Muscle layer of colon (tissue), 2 donors: ENCODE measurements at regions not wholly inside any gene's neighbourhood (a gene's known extent, or its start where the extent isn't known, plus 50 kb on each side); places are given as distances from the start of the nearest gene placed in this dataset.

Experiments used
- H3K27ac ChIP-seq: one replicate; pipeline ENCODE4 v1.7.0; 2013; ENCODE audit warnings: low read depth, mild to moderate bottlenecking, low read length, moderate library complexity
- H3K27me3 ChIP-seq, 2 donors: one replicate each; pipeline ENCODE4 v1.7.0; 2013; ENCODE audit warnings: low read length in 2 of 2, mild to moderate bottlenecking in 2 of 2; ENCODE audit not compliant: insufficient read depth in 2 of 2, control insufficient read depth in 1 of 2
- H3K36me3 ChIP-seq: one replicate; pipeline ENCODE4 v1.7.0; 2013; ENCODE audit warnings: mild to moderate bottlenecking, low read length; ENCODE audit not compliant: insufficient read depth
- H3K4me1 ChIP-seq: one replicate; pipeline ENCODE4 v1.7.0; 2013; ENCODE audit warnings: mild to moderate bottlenecking, low read length; ENCODE audit not compliant: insufficient read depth
- H3K4me3 ChIP-seq, 2 donors: one replicate each; pipeline ENCODE4 v1.7.0; 2013; ENCODE audit warnings: low read length in 2 of 2, low read depth in 1 of 2, mild to moderate bottlenecking in 1 of 2, moderate library complexity in 1 of 2
- H3K9ac ChIP-seq: one replicate; pipeline ENCODE4 v1.7.0; 2013; ENCODE audit warnings: low read length
- H3K9me3 ChIP-seq: one replicate; pipeline ENCODE4 v1.7.0; 2013; ENCODE audit warnings: mild to moderate bottlenecking, low read length
- donor health status: abdominal sarcoma.
- donor health status: Adenocarcinoma of cecum.

DNA sequence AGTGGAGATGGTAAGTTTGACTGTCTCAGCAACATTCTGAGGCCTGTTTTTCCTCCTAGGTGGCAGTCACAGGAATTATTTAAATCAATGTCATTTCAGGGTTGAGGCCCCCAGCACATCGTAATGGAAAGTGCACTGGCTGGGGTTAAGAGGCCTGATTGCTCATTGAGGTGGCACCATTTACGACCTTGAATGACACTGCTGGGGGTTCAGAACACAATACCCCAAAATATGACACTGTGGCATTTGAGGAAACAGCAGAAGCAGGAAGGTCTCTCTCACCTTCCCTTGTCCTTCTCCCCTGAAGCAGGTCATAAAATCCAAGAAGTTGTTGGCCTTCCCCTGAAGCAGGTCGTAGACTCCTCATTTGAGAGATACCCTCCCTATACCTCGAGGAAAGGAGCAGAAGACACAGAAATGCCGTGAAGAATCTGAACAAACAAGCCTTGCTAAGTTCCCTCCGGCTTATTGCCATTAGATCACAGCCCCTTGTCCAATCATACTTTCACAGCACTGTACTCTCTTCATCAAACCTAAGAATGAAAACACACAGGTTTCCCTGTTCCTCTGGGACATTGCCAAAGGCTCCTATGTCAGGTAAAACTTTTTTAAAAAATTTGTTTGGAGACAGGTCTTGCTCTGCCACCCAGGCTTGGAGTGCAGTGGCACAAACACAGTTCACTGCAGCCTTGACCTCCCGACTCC is 71.3 kb downstream of the S1PR1 start:
- Histone ChIP-seq H3K27me3 (no peaks in the 10 kb centered on the region), H3K4me3 (no peak overlapping the region), H3K9ac (no peak overlapping the region), H3K36me3 (no peaks in the 10 kb centered on the region), H3K27ac (no peak overlapping the region), H3K9me3 (no peaks in the 10 kb centered on the region), H3K4me1 (peaks cover 7% of the 10 kb centered on the region)

DNA sequence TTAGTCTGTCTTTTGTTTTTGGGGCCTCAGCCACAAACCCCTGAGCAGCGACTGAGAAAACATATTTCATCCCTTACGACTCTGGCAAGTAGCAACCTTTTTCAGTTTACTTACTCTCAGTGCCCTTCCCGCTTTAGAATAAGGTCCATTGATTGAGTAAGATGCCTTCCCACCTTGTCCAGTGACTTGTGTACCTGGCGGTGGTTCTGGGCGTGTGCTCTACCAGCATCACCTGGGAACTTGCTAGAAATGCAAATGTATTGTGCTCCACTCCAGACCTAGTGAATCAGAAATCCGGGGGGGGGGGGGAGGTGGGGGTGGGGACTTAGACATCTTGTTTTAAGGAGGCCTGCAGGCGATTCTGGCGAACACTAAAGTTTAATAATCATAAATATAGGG is 72.1 kb downstream of the S1PR1 start:
- Histone ChIP-seq H3K4me3 (no peak overlapping the region), H3K9me3 (no peaks in the 10 kb centered on the region), H3K27me3 (no peaks in the 10 kb centered on the region), H3K4me1 (peaks cover 7% of the 10 kb centered on the region), H3K36me3 (no peaks in the 10 kb centered on the region), H3K27ac (no peak overlapping the region), H3K9ac (no peak overlapping the region)

DNA sequence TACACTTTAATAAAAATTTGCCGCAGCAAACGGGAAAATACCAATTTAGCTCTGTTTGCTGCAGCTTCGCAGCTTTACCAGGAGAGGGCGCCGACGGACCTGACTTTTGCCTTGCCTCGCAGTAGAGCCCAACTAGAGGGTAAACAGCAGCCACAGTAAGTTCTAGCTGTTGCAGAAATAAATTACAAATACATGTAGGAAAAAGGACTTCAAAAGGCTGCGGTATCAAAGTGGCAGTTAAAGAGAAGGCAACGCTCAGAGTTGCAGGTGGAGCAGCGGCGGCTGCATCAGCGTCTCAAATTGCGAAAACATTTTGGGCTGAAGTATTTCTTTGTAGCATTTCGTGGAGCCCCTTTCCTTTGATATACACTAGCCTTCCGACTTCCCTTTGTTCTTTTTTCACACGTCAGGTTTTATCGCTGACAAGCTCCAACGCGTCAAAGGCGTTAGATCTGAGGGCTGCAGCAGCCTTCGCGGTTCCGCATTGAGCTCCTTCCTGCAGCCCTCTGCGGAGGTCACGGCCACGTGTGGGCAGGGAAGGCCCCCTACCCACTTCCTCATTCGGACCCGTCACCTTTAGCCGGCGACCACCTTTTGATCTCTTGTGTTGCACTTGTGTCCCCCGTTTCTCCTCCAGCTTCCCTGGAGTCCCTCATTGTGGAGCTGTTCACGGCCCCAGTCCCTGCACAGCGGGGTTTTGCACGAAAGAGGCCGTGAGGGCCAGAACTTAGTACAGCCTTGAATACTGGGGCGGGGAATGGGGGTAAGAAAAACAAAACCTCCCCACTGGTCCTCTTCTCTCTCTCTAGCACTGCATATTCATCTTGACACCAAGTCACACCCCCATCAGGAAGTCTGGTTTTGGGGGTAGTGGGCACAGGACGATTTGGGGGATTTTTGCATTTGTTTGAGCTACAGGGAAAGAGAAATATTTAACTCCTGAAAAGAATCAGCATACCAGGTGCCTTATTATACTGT is 72.8 kb downstream of the S1PR1 start:
- H3K4me3 ChIP-seq: peak overlapping the region in 1 of 2 donors; percentile 73
- H3K4me1 ChIP-seq: peaks cover 7% of the 10 kb centered on the region
- H3K27me3 ChIP-seq: no peaks in the 10 kb centered on the region
- H3K36me3 ChIP-seq: no peaks in the 10 kb centered on the region
- H3K9ac ChIP-seq: no peak overlapping the region
- no peak overlapping the region for H3K27ac ChIP-seq
- no peaks in the 10 kb centered on the region for H3K9me3 ChIP-seq

DNA sequence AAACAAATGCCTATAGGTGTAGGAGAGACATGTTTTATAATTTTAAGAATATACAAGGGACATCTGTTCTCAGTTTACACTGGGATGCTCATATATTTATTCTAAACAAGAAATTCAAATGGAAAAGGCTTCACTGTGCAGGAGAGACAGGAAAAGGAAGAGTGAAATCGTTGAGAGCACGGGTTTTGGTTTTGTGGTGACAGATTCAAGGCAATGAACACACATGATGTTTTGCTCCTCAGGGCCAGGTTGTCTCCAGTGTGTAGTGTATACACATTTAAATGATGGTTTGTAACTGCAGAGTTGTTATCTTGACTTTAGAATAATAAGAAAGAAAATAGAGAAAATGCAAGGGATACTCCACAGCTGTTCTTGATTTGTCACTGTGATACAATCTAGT is 73.7 kb downstream of the S1PR1 start:
- Histone ChIP-seq H3K27ac (no peak overlapping the region), H3K36me3 (no peaks in the 10 kb centered on the region), H3K9ac (no peak overlapping the region)

DNA sequence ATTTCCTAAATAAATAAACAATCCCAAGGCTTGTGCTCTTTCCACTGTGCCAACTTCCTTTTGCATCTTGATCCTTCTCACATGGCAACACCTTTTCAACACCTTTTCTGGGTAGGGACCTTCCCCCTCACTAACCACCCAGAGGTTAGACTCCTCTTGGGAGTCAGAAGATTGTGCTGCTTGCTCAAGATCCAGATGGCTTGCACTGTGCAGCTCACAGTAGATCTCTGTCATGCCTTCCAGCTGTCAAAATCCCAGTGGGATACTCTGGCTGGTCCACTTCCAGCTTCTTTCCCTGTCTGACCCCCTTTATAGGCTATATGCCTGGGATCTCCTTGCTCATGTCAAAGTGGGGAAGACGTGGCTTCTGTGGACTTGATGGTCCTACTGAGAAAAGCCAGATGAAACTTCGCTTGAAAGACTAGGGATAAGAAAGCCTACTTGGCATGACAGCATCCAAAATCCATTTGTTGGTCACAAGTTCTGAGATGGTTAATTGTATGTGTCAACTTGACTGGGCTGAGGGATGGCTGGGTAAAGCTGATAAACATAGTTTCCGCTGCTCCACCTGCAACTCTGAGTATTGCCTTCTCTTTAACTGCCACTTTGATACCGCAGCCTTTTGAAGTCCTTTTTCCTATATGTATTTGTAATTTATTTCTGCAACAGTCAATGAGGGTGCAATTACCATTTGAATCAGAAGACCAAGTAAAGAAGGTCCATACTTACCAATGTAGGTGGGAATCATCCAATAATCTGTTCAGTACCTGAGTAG is 74.5 kb downstream of the S1PR1 start:
- Histone ChIP-seq H3K27ac (no peak overlapping the region), H3K4me3 (no peak overlapping the region), H3K27me3 (no peaks in the 10 kb centered on the region), H3K9ac (no peak overlapping the region), H3K9me3 (no peaks in the 10 kb centered on the region), H3K36me3 (no peaks in the 10 kb centered on the region), H3K4me1 (peaks cover 7% of the 10 kb centered on the region)

More for the DNA sequence above, 73.7 kb downstream of the S1PR1 start:
- no peaks in the 10 kb centered on the region for H3K9me3 ChIP-seq
- H3K4me1 ChIP-seq: peaks cover 7% of the 10 kb centered on the region
- no peak overlapping the region for H3K4me3 ChIP-seq
- no peaks in the 10 kb centered on the region for H3K27me3 ChIP-seq

DNA sequence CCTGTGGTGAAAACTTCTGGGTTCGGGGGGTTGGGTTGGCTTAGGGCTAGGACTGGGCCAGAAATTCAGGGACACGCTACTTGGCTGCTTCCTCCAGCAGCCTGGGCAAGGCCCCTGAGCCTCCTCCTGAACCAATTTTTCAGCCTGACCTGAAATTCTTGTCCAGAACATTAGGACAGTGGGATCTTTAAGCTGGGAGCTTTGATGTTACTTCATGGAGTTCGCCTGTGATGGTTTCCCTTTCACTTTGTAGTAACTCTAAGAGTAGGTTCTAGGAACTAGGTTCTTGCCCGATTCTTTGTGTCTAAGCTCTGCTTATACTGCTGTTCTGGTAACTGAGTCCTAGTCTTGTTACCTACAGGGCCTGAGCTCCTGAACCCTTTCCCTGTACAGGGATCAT is 75.3 kb downstream of the S1PR1 start:
- Histone ChIP-seq H3K36me3 (no peaks in the 10 kb centered on the region), H3K4me3 (no peak overlapping the region), H3K27ac (no peak overlapping the region), H3K4me1 (peaks cover 7% of the 10 kb centered on the region), H3K9me3 (no peaks in the 10 kb centered on the region), H3K9ac (no peak overlapping the region), H3K27me3 (no peaks in the 10 kb centered on the region)

DNA sequence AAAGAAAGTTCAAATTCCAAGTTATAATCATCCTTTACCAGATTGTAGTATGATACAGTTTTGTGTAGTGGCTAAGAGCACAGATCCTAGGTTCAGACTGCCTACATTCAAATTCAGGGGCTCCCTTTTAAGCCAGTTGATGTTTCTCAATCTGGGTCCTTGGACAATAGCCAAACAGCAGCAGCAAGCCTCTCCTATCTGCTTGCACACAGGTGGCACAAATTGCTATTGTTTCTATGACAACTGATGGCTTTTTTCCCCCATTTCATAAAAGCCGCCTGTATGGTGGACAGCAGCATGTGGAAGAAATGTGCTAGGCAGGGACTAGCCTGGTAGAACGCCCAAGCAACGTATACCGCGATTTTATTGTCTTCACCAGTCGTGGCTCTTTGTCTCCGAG is 76.5 kb downstream of the S1PR1 start:
- Histone ChIP-seq H3K9ac (no peak overlapping the region), H3K9me3 (no peaks in the 10 kb centered on the region), H3K27ac (no peak overlapping the region), H3K4me3 (no peak overlapping the region), H3K36me3 (no peaks in the 10 kb centered on the region), H3K4me1 (peaks cover 7% of the 10 kb centered on the region), H3K27me3 (no peaks in the 10 kb centered on the region)

DNA sequence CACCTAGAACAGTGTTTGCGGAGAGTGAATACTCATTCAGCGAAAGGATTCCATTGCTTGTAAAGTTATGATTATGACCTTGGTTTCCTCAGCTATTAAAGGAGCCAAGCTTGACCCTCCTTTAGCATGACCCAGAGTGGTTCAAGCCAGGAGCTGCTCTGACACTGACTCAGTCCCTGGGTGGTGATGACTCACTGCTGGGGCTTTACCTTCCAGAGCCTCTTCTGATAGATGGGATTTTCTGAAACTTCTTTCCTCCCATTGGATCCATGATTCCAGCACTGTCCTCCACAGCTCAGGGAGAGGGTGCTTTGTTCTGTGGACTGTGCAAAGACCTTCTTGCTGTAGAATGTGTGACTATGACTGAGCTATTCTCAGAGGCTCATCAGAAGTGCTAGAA is 77.4 kb downstream of the S1PR1 start:
- Histone ChIP-seq H3K4me3 (no peak overlapping the region), H3K9me3 (no peaks in the 10 kb centered on the region), H3K4me1 (peaks cover 7% of the 10 kb centered on the region), H3K36me3 (no peaks in the 10 kb centered on the region), H3K27me3 (no peaks in the 10 kb centered on the region), H3K9ac (no peak overlapping the region), H3K27ac (no peak overlapping the region)

DNA sequence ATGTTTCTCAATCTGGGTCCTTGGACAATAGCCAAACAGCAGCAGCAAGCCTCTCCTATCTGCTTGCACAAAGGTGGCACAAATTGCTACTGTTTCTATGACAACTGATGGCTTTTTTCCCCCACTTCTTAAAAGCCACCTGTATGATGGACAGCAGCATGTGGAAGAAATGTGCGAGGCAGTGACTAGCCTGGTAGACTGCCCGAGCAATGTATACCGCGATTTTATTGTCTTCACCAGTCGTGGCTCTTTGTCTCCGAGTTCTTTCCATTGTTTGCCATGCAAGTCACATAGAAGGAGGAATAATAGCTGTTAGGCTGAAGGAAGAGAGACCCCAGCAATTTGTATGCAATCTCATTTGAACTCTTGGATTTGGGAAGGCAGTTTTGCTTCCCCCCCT is 79.4 kb downstream of the S1PR1 start:
- no peaks in the 10 kb centered on the region for H3K9me3 ChIP-seq
- no peak overlapping the region for H3K4me3 ChIP-seq
- H3K9ac ChIP-seq: no peak overlapping the region
- H3K27ac ChIP-seq: no peak overlapping the region
- no peaks in the 10 kb centered on the region for H3K36me3 ChIP-seq
- no peaks in the 10 kb centered on the region for H3K4me1 ChIP-seq
- no peaks in the 10 kb centered on the region for H3K27me3 ChIP-seq

DNA sequence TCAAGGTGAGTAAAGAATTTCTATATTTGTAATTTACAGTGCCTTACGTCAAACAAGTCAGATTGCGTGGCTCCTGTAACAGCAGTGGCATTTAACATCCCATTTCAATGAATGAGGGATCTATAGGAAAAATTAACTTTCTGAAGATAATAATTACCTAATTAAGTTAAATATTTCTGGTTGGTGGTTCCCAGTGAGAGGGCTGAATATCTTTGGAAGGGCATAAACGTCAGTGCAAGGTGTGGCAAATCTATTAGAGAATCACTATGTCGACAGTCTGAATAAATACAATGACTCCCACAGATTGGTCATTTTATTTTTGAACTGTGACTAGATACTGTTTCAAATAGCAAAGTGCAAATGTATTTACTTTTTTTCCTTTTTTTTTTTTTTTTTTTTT is 80.0 kb downstream of the S1PR1 start:
- H3K36me3 ChIP-seq: no peaks in the 10 kb centered on the region
- no peak overlapping the region for H3K4me3 ChIP-seq
- H3K4me1 ChIP-seq: no peaks in the 10 kb centered on the region

DNA sequence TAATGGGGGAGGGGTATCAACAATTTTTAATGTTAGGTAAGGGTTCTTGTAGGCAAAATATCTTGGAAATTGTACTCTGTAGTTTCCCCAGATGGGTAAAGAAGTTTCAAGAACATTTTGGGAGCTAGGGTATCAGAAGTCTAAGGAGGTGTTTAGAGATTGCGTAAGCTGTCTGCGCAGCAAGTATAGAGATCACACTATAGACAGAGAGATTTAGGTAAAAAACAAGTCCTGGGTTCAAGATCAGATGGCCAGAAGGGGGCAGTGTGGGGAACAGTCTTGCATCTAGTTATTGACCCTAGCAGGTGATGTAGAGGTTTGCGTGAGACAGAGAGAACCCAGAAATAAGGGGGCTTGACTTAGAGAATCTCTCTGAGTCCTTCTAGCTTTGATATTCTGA is 80.8 kb downstream of the S1PR1 start:
- Histone ChIP-seq H3K4me3 (no peak overlapping the region), H3K27ac (no peak overlapping the region), H3K9me3 (no peaks in the 10 kb centered on the region), H3K4me1 (no peaks in the 10 kb centered on the region), H3K36me3 (no peaks in the 10 kb centered on the region), H3K9ac (no peak overlapping the region), H3K27me3 (no peaks in the 10 kb centered on the region)

More for the DNA sequence above, 80.0 kb downstream of the S1PR1 start:
- Histone ChIP-seq H3K9ac (no peak overlapping the region), H3K9me3 (no peaks in the 10 kb centered on the region), H3K27ac (no peak overlapping the region), H3K27me3 (no peaks in the 10 kb centered on the region)
